GDM1 (cell line): ENCODE measurements at regions not wholly inside any gene's neighbourhood (a gene's known extent, or its start where the extent isn't known, plus 50 kb on each side); places are given as distances from the start of the nearest gene placed in this dataset.

Experiments
- DNase-seq: peaks from one replicate; lab custom pipeline; 2025; lab: John Stamatoyannopoulos, UW

DNA sequence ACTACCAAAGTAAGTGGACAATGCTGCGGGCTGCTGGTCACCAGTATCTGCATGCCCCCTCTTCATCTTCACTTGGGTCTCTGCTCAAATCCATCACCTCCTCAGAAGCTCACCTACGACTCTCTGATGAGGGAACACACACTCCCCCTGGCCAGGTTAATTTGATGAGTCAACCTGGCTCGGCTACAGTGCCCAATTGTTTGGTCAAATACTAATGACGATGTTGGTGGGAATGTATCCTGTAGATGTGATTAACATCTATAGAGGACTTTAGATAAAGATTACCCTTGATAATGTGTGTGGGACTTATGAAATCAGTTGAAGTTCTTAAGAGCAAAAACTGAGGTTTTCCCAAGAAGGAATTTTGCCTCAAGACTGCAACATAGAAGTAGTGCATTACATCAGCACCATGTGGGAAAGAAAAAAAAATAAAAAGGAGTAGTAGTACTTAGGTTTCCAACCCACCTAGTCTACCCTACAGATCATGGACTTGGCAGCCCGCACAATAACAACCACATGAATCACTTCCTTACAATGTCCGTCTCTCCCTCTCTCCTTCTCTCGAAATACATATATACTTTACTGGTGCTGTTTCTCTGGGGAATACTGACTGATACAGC lies 467.3 kb downstream of the DNAH5 start:
- DNase-seq, result no peak

DNA sequence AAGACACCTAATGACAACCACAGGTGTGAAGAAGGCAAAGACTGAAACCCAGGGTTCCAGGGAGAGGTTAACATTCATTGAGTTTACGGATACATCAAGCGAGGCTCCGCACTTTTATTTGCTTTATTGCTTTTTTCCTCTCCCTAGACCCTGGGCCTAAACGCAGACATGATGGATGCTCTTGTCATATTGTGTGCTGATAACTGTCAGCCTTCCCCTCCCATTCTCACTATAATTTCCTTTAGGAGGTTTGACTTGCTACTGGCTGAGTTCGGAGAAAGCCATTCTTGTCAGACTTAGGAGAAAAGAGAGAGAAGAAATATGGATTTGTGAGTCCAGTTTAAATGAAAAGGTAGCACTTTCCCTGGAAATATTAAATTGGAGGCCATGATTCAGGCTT lies 471.6 kb downstream of the DNAH5 start:
- no peak for DNase-seq

DNA sequence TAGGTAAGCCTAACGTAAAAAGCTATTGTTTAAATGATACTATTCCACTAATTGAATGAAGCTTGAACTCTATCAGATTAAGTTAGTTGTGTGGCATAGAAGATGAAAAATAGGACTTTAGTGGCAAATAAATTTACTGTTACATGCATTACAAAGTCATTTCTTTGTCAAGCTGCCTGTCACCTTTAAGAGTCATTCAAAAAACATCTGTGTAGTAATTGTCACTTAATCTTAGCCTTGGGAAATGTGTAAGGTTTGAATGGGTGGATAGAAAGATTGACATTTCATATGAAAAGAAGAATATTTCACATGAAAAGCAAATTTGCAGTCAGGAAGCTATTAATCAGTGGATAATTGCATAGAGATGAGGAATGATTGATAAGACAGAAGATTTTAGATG lies 473.5 kb downstream of the DNAH5 start:
- no peak for DNase-seq

DNA sequence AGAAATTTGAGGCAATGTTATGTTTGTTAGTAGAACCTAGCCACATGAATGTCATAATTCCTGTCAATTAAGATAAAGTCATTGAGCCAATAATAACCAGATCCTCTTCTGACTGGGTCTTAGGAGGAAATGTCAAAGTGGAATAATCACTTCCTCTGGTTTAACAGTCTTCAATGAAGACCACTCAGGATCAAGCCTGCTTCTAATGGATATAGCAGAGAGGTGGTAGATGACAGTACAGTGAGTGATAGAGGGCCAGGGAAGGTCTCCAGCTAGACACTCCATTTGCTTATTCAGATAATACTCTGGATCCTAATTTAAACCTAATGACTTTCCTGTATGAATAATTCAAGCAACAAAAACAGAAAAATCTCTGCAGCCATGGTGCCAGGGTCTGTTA lies 474.2 kb downstream of the DNAH5 start:
- DNase-seq, result no peak

DNA sequence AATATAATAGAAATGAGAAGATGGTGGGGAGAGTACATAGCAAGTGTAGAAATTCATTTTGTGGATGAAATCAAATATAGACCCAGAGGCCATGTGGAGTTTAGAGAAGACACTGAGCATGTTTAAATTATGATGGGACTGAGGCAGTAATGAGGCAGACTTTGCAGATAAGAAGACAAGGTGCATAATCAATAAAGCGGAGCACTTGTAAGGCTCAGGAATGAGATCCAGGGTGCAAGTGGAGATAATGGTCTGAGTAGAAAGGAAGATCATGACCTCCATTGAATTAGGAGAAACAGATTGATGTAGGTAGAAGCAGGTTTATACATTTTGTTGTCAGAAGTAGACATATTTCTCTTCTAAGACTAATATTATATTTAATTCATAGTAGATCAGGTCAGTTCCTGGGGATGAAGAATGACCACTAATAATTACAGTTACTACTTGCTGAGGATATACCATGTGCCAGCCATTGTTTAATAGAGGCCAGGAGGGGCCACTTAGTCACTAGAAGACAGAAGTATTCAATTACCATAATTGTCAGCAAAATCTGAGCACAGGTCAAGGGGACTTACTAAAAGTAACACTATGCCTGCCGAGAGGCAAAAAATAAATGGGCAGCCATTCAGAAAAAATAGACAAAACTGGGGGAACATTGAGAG lies 479.8 kb downstream of the DNAH5 start:
- DNase-seq, result no peak

DNA sequence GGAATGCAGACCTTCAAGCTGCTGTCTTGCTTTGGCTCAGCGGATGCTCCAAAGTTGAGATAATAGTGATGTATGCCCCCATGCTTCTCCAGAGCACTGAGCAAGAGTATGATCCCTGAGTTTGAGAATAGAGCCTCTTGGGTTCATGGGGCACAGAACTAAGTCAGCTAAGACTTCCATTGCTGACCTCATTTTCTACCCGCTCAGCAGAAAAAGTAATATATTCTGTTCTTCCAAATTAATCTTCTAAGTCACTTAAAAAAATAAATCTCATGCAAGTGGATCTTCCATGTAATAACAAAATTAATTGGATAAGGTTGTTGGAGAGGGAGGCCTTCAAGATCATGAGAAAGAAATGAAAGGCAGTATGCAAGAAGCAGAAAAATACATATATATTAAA lies 483.9 kb downstream of the DNAH5 start:
- no peak for DNase-seq

DNA sequence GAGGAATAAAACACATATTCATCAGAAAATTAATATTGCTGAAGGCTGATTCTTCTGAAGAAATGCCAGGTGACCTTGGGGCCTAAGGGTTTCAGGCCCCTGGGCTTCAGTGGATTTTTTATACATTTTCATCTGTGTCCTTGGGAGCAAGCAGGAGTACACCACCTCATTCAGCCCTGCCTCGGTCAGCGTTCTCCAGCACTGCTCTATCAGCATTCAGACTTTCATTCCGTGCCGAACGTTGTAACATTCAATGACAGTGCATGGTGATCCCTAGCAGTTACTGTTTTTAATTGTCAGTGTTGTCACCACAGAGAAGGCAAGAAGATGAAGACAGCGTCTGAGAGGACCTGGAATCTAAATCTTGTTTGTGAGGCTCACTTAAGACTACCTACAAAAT lies 490.4 kb downstream of the DNAH5 start:
- DNase-seq, result no peak

DNA sequence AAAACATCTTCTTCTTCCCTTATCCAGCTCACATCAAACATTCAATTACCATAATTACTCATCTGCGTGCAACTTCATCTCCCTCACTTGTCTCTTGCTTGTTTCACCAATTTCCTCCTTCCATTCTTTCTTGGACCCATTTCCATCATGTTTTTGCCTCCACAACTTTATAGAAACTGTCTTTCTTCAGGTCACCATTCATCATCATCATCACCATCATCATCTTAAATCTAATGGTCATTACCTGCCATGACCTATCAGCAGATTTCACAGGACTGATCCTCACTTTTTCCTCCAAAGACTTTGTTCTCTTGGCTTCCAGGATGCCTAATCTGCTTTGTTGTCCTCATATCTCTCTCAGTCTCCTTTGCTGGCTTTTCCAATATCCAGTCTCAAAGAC lies 495.6 kb downstream of the DNAH5 start:
- no peak for DNase-seq

DNA sequence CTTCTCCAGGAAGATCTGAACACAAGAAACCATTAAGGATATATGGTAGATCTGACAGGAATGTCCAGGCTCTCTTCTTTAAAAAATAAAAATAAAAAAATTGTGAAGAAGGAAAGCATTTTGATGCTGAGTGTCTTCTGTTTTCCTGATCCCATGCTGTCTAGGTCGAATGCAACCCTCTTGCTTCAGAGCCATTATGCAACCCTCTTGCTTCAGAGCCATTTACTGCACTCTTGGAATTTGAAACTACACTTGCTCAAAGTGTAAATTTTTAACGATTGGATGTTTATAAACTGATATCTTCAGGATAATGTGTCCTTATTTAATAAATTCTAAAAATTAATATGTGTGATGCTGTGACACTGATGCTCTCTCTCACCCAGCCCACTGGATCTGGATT lies 505.1 kb downstream of the DNAH5 start:
- no peak for DNase-seq

DNA sequence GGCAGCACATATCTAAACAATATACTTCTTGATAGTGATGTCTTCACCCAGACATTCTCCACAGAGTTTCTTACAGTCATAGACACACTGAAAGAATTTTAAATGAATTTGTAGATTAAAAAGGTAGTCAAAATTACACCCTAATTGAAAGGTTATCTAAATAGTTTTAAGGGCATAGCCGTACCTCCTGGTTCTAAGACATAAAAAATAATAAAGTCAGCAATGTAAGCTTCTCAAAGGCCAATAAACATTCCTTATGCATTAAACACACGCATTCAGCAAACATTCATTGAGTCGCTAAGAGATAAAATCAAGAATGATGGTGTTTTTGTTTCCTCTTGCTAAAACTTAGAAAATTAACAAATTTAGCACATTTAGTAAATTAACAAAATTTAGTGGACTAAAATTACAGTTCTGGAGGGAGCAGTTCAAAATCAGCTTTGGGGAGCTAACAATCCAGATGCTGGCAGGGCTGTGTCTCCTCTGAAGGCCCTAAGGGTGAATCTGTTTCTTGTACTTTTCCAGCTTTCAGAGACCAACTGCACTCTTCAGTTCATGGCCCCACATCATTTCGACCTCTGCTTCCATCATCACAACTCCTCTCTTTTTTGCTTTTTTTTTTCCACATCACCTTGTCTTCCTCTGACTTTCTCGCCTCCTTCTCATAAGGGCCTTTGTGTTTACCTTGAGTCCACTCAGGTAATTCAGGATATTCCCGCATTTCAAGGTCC lies 516.5 kb downstream of the DNAH5 start:
- DNase-seq, result no peak

DNA sequence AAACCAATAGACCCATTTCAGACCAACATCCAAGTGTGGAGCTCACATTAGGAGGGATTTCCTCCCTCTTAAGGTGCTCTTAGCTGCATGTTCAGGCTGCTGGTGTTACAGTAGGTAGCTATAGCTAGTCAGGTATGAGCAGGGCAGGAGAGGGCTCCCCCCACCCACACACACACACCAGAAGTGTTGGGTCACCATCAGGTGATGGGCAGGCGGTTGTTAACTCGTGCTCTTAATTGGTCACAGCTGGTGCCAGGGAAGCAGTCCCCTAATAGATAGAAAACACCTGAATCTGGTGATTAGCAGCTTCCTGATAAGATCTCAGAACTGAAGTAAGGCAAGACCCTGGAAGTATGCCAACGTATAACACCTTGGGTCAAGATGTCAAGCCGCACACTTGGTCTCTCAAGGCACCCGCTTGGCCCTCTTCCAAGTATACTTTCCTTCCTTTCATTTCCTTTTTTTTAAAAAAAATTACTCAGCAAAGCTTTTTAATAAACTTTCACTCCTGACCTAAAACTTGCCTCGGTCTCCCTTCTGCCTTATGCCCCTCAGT lies 532.4 kb downstream of the DNAH5 start:
- no peak for DNase-seq

DNA sequence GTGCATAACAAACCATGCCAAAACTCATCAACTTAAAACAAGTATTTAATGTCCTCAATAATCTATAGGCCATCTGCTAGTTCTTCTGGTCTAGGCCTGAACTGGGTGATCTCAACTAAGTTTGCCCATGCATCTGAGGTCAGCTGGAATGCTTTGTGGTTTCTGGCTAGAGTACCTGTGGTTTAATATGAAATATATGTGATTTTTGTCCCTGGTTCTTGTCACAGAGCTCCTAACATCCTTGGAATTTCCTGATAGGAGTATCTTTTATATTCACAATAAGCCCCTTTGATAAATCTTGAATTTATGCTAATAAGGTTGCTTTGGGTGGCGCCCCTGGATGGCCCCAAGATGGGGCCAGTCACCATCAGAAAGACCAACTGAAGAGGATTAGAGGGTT lies 535.9 kb downstream of the DNAH5 start:
- DNase-seq, result no peak

DNA sequence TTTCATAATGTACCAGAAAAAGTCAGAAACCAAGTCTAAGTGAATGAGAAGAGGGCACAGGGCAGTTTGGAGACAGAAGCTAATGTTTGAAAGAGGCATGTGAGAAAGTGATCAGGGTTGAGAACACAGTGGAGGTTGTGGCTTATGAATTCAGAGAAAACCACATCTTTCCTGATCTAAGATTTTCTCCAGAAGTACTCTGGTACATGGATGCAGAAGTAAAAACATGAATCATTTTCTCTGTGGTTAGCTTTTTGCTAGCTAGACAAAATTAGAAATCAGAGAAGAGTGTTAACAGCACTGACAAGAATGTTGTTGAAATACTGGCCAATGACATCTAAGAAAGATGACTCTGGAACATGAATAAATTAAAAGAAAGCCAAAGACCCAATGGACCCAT lies 541.1 kb downstream of the DNAH5 start:
- DNase-seq, result no peak

DNA sequence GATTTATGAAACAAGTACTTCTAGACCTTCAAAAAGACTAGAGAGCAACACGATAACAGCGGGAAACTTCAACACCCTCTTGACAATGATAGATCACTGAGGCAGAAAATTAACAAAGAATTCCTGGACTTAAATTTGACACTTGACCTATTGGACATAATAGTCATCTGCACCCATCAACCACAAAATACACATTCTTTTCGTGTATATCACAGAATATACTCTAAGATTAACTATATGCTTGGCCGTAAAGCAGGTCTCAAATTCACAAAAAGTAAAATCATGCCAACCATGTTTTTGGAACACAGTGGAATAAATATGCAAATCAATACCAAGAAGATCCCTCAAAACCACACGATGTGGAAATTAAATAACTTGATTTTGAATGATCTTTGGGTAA lies 559.4 kb downstream of the DNAH5 start:
- no peak for DNase-seq

DNA sequence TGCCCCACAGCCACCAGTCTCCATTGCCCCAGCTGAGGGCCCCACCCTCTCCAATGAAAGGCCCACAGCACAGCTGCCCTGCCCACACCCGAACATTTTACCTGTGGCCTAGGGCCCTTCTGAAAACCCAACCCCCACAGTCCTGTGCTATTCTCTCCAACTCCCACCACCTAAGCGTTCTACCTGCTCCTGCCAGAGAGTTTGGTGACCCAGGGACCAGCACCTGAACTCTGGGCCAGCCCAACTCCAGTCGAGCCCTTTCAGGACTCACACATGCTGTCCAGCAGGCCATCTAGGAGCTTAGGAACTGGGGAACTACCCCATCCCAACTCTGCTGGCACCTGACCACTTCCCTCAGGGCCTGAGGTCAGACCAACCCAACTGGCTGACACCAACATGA lies 562.3 kb downstream of the DNAH5 start:
- DNase-seq, result no peak

DNA sequence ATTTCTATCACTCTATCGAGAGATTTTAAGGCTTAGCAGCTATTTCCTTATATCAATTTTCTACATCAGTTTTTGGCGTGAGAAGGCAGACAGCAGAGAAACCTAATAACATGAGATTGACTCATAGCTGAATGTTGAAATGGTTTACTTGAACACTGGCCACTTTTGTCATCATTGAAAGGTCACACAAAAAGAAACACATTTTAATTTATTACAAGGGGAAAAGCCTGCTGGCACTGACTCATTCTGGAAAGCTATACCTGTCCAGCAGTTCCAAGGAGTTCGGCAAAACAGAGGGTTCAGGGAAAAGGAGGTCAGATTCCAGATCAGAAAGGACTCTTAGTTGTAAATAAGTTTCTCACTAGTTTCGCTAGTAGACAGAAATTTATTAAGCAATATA lies 566.4 kb downstream of the DNAH5 start:
- DNase-seq, result no peak

DNA sequence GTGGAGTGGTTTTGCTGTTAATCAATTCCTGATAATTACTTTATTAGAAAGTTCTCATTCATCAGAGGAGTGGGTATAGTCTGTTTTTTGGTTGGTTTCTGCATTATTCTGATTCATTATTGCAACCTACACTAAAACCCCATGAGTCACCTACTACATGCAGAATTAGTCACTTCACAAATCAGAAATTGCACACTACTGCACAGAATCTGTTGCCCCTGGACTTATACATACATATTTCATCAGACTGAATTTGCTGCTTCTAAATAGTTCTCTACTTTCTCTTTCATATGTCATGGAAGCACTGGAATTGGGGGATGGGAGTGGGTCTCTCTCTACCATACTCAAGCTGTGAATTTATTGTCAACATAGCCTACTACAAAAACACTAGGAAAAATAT lies 585.1 kb downstream of the DNAH5 start:
- DNase-seq, result no peak

DNA sequence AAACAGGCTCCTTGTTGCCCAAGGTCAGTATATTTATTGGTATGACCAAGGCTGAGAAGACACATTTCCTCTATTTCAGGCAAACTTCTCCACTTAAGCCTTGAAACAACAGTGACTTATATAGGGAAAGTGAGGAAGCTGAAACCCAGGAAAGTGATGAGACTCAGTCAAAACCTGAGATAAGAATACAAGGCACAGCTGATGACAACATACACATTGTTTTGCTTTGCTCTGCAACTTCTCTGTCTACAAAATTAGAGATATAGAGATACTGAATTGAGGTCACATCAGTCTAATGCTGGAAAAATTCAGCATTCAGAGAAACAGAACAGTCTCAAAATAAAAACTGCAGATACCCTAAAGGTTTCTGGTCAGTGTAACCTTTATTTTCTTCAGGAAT lies 586.1 kb downstream of the DNAH5 start:
- DNase-seq, result no peak

DNA sequence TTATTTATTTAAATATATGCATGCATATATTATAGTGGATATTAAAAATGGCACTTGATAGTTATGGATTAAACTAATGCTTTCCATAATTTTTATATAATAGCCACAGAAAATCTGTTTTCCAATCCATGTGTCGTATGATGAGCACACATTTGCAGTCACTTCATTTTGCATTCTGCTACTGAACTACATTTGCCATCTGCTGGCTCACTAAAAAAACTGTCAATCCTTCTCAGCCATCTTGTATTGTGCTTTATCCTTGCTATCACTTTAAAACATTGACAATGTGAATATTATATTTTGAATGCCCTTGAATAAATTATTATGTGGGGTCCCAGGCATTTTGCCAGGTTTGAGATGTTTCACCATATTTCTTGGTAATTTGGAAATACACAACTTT lies 586.6 kb downstream of the DNAH5 start:
- no peak for DNase-seq

DNA sequence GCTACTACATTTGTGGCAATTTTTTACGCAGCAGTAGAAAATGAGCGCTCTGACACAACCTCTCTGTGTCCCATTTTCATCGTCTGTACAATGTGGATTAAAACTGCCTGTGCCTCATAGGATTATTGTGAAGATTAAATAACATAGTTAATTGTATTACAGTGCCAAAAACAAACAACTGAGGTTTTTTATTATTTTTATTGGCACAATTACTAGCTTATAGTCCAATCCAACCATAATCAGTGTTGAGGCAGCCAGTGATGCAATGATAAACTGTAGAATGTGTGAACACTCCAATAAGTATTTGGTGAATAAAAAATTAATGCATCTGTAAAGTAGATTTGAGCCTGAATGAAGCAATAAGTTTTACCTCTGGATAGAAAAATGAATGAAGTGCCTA lies 588.3 kb downstream of the DNAH5 start:
- DNase-seq, result no peak

DNA sequence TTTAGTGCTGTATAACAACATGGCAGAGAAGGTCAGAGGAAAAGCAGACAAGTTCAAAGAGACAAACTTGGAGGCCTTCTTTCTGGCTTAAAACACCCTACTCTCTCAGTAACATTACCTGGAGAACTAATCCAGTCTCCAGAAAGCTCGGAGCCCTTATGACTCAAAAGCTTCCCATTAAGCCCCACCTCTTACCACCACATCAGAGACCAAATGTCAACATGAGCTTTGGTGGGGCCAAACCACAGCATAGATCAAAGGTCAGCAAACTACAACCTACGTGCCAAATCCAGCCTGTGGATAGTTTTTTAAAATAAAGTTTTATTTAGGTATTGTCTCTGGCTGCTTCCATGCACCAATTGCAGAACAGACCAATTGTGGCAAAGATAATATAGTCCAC lies 589.9 kb downstream of the DNAH5 start:
- no peak for DNase-seq

DNA sequence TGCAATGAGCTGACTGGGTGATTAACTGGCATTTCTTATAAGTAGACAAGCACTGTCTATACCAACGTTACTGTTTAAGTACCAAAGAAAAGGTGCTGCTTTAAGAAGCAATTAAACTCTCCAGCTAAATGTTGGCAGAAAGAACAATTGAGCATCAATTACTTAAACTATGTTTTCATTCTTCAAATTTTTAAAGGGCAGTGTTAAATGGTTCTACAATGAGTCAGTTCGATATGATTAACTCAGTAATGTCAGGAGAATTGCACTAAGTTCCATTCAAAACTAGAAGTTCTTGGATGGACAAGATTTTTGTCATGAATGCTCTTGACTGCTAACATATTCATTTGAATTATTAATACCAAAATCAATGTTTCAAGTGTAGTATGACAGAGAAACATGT lies 593.7 kb downstream of the DNAH5 start:
- DNase-seq, result no peak

DNA sequence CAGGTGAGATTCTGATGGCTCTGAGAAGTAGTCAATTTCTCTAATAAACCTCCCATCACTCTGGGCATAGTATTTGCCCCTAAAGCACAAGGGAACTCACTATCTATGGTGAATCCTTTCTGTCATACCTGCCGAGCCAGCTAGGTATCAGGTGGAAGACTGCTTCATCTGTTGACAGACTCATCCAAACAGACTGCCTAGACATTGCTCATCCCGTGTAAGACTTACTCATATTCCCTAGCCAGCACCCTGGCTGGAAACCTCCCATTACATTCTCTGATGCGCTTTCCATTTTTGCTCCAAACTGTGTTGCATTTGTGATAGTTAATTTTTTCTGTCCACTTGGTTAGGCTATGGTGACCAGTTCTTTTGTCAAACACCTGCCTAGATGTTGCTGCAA lies 595.9 kb downstream of the DNAH5 start:
- no peak for DNase-seq
